ENCODE measurements at regions not wholly inside any gene's neighbourhood (a gene's known extent, or its start where the extent isn't known, plus 50 kb on each side); places are given as distances from the start of the nearest gene placed in this dataset.

GRCh38 chr13:86864376-86864775 is 806.8 kb upstream of the SLITRK5 start:
- TF ChIP-seq GATA2 (IDR thresholded peaks at IDR 0.05; ENCODE audit: low read depth, low read length): no peak

- TF ChIP-seq GATA2 (IDR thresholded peaks at IDR 0.05; ENCODE audit: low read depth, low read length): no peak
- TF ChIP-seq GATA3 (IDR thresholded peaks at IDR 0.05; ENCODE audit: low read depth, low read length): no peak
These were observed 800.7 kb upstream of the SLITRK5 start for GRCh38 chr13:86870444-86870843.

- TF ChIP-seq GATA2 (IDR thresholded peaks at IDR 0.05; ENCODE audit: low read depth, low read length) (no peak), GATA3 (IDR thresholded peaks at IDR 0.05; ENCODE audit: low read depth, low read length) (no peak)
These were observed 793.7 kb upstream of the SLITRK5 start for GRCh38 chr13:86877441-86877840.

GRCh38 chr13:86878781-86879180 is 792.4 kb upstream of the SLITRK5 start:
- TF ChIP-seq GATA2 (IDR thresholded peaks at IDR 0.05; ENCODE audit: low read depth, low read length): no peak
- TF ChIP-seq GATA3 (IDR thresholded peaks at IDR 0.05; ENCODE audit: low read depth, low read length): no peak

- TF ChIP-seq GATA3 (IDR thresholded peaks at IDR 0.05; ENCODE audit: low read depth, low read length) (no peak), GATA2 (IDR thresholded peaks at IDR 0.05; ENCODE audit: low read depth, low read length) (no peak)
These were observed 789.8 kb upstream of the SLITRK5 start for GRCh38 chr13:86881390-86881789.

- TF ChIP-seq GATA3 (IDR thresholded peaks at IDR 0.05; ENCODE audit: low read depth, low read length) (no peak), GATA2 (IDR thresholded peaks at IDR 0.05; ENCODE audit: low read depth, low read length) (no peak)
These were observed 789.1 kb upstream of the SLITRK5 start for GRCh38 chr13:86882107-86882506.

- TF ChIP-seq GATA3 (IDR thresholded peaks at IDR 0.05; ENCODE audit: low read depth, low read length) (no peak), GATA2 (IDR thresholded peaks at IDR 0.05; ENCODE audit: low read depth, low read length) (no peak)
These were observed 788.3 kb upstream of the SLITRK5 start for GRCh38 chr13:86882835-86883234.

- TF ChIP-seq GATA3 (IDR thresholded peaks at IDR 0.05; ENCODE audit: low read depth, low read length) (no peak), GATA2 (IDR thresholded peaks at IDR 0.05; ENCODE audit: low read depth, low read length) (no peak)
These were observed 778.8 kb upstream of the SLITRK5 start for GRCh38 chr13:86892330-86892729.

GRCh38 chr13:86900906-86901305 is 770.3 kb upstream of the SLITRK5 start:
- TF ChIP-seq GATA3 (IDR thresholded peaks at IDR 0.05; ENCODE audit: low read depth, low read length) (no peak), GATA2 (IDR thresholded peaks at IDR 0.05; ENCODE audit: low read depth, low read length) (no peak)

- TF ChIP-seq GATA3 (IDR thresholded peaks at IDR 0.05; ENCODE audit: low read depth, low read length) (no peak), GATA2 (IDR thresholded peaks at IDR 0.05; ENCODE audit: low read depth, low read length) (no peak)
These were observed 764.9 kb upstream of the SLITRK5 start for GRCh38 chr13:86906127-86906874.

GRCh38 chr13:86907156-86907555 is 764.0 kb upstream of the SLITRK5 start:
- TF ChIP-seq GATA3 (IDR thresholded peaks at IDR 0.05; ENCODE audit: low read depth, low read length): no peak
- TF ChIP-seq GATA2 (IDR thresholded peaks at IDR 0.05; ENCODE audit: low read depth, low read length): no peak

GRCh38 chr13:86909318-86909717 is 761.9 kb upstream of the SLITRK5 start:
- TF ChIP-seq GATA2 (IDR thresholded peaks at IDR 0.05; ENCODE audit: low read depth, low read length): no peak

GRCh38 chr13:86914757-86915156 is 756.4 kb upstream of the SLITRK5 start:
- no peak for TF ChIP-seq GATA2 (IDR thresholded peaks at IDR 0.05; ENCODE audit: low read depth, low read length)
- no peak for TF ChIP-seq GATA3 (IDR thresholded peaks at IDR 0.05; ENCODE audit: low read depth, low read length)

- no peak for TF ChIP-seq GATA2 (IDR thresholded peaks at IDR 0.05; ENCODE audit: low read depth, low read length)
- TF ChIP-seq GATA3 (IDR thresholded peaks at IDR 0.05; ENCODE audit: low read depth, low read length): no peak
These were observed 752.5 kb upstream of the SLITRK5 start for GRCh38 chr13:86918682-86919081.

- TF ChIP-seq GATA2 (IDR thresholded peaks at IDR 0.05; ENCODE audit: low read depth, low read length): no peak
These were observed 750.2 kb upstream of the SLITRK5 start for GRCh38 chr13:86920961-86921360.

- TF ChIP-seq GATA3 (IDR thresholded peaks at IDR 0.05; ENCODE audit: low read depth, low read length) (no peak), GATA2 (IDR thresholded peaks at IDR 0.05; ENCODE audit: low read depth, low read length) (no peak)
These were observed 748.2 kb upstream of the SLITRK5 start for GRCh38 chr13:86922936-86923335.
